ENCODE measurements at regions not wholly inside any gene's neighbourhood (a gene's known extent, or its start where the extent isn't known, plus 50 kb on each side); places are given as distances from the start of the nearest gene placed in this dataset.
"Not testable (repeated sequence)": the region's sequence is repeated elsewhere in the genome, so short reads cannot be mapped to it uniquely, and the experiment has no call there.

DNA sequence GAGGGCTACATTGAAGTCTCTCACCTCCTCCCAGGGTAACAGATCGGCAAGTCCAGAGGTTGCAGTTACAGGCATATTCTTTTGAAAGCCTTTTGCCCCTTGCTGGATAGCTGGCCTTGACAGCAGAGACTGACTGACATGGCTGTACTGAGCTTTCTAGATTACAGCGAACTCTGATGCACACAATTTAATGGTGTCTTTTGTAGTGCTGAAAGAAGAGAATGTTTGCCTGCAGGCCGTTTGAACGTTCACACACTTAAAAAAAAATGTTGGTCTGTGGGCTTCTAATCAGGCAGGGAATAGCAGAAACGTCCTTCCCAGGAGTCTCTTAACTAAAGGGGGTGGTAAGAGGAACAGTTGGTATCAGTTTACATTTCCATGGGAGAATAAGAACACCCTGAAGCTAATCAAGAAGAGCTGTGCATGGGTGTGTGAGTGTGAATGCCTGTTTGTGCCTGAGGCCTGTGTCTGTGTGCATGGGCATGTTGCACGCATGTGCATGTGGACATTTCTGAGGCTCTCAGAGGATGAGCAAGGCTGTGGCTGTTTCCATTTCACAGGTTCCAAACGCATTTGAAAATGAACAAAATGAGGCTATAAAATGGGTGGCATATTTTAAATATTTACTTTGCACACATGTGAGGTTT, 213.9 kb upstream of the SSTR4 start:
- no peak for ATAC-seq

DNA sequence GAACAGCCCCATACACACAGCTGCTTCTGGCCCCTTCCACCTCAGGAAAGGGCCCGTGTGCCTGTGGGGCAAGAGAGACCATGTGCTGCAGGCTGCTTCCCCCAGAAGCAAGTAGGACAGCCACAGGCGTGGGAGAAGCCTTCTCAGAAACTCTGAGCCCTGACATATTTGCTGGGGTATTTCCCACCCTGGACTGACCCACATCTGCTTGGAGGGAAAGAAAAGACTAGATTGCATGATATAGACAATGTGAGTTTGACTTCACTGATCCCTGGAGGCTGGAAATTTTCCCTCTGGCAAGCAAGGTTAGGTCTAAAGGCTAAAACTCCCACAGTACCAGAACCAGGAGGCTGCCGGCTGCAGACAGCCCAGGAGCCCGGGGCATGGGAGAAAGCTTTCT, 213.3 kb upstream of the SSTR4 start:
- no peak for ATAC-seq

DNA sequence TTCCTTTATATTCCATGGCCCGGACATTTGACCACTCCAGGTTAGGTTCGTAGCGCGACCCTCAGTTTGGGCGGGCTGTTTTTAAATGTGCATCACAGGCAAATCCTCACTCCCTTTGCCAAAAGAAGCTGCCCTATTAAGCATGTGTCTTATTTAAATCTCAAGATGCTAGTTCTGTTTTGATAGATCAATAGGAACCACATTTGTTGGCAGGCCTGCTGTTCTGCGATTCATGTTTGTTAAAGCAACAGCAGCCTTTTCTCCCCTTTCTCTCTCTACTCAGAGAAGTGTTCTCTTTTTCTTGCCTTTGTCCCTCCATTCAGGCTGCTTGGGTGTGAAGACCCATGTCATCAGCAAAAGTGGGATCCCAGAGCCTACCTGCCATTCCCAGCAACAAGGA, 212.0 kb upstream of the SSTR4 start:
- ATAC-seq, result no peak

- ATAC-seq, result no peak
Measured at GRCh38 chr20:22824077-22824476, 211.0 kb upstream of the SSTR4 start.

GRCh38 chr20:22825076-22825475, 210.0 kb upstream of the SSTR4 start:
- no peak for ATAC-seq

DNA sequence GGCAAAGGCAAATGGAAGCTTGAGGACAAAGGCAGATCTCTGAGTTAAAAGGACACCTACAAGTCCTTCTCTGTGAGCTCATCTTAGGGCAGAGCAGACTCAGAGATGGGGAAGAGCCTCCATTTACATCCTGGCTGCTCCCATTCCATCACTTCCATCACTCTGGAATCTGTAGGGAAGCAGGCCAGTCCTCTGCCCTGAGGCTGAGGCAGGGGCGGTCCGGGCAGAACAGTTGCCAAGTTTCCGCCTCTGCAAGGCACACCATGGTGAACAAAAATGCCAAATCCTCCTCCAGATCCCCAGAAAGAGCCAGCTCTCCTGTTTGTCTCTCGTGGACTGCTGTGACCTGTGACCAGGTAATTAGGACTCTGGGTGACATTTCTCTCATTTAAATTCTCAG, 209.6 kb upstream of the SSTR4 start:
- ATAC-seq, result no peak

DNA sequence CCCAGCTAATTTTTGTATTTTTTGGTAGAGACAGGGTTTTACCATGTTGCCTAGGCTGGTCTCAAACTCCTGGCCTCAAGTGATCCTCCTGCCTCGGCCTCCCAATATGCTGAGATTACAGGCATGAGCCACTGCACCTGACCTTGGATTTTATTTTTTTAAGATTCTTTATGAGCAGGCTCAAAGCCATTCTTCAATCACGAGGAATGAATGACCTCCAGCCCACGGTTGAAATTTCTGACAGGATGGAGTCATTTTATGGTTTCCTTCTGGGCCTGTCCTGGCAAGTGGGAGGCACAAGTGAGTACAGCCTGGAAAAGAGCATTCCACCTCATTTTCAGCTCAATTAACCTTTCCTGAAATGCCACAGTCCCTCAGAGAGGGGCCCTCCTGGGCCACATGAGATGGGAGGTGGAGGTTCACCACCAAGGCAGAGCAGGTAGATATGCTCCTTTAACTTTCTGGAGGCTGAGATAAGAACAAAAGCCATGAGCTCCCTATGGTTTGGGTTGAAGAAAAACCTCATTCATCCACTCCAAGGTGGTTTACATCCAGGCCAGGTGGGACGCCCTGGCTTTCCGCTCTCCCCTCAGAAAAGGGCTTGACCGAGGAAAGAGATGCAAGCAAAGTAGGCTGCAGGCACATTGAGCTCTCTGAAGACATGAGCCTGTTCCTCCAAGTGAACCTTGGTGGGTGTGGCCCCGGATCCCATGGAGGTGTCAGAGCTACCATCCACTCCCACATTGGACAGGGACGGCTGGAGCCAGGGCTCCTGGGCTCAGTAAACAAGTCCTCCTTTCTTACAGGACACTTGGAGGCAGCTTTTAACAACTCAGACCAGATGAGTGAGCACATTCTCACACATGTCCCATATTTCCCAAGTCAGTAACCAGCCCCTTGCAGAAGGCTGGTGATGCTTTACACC, 208.5 kb upstream of the SSTR4 start:
- no peak for ATAC-seq

- no peak for ATAC-seq
Measured at GRCh38 chr20:22827916-22828315, 207.2 kb upstream of the SSTR4 start.

GRCh38 chr20:22829356-22829755, 205.8 kb upstream of the SSTR4 start:
- ATAC-seq, result no peak

- ATAC-seq, result no peak
Measured at GRCh38 chr20:22830138-22830537, 205.0 kb upstream of the SSTR4 start.

DNA sequence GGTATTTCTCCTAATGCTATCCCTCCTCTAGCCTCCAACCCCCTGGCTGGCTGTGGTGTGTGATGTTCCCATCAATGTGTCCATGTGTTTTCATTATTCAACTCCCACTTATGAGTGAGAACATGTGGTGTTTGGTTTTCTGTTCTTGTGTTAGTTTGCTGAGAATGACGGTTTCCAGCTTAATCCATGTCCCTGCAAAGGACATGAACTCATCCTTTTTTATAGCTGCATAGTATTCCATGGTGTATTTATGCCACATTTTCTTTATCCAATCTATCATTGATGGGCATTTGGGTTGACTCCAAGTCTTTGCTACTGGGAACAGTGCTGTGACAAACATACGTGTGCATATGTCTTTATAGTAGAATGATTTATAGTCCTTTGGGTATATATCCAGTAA, 204.4 kb upstream of the SSTR4 start:
- not testable (repeated sequence) for ATAC-seq

DNA sequence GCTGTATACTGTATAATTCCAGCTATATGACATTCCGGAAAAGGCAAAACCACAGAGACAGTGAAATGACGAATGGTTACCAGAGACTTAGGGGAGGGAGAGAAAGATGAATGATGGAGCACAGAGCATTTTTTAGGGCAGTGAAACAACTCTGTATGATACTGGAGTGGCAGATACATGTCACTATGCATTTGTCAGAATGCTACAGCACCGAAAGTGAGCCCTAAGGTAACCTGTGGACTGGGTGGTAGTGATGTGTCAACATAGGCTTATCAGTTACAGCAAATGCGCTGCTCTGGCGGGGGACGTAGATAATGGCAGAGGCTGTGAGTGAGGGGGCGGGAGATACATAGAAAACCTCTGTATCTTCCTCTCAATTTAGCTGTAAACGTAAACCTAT, 201.3 kb upstream of the SSTR4 start:
- no peak for ATAC-seq

DNA sequence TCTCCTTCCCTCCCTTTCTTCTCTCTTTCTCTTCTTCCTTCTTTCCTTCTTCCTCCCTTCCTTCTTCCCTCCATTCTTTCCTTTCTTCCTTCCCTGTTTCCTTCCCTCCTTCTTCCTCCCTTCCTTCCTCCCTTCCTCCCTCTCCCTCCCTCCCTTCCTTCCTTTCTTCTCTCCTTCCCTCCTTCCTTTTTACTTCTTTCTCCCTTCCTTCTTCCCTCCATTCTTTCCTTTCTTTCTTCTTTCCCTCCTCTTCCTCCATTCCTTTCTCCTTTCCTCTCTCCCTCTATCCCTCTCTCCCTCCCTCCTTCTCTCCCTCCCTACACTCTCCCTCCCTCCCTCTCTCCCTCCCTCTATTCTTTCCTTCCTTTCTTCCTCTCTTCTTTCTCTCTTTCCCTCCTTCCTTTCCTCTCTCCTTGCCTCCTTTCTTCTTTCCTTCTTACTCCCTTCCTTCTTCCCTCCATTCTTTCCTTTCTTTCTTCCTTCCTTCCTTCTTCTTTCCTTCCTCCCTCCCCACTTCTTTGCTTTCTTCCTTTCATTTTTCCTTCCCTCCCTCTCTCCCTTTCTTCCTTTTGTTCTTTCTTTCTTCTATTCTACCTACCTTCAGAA, 200.4 kb upstream of the SSTR4 start:
- ATAC-seq, result no peak

GRCh38 chr20:22836211-22836610, 198.9 kb upstream of the SSTR4 start:
- ATAC-seq, result no peak

DNA sequence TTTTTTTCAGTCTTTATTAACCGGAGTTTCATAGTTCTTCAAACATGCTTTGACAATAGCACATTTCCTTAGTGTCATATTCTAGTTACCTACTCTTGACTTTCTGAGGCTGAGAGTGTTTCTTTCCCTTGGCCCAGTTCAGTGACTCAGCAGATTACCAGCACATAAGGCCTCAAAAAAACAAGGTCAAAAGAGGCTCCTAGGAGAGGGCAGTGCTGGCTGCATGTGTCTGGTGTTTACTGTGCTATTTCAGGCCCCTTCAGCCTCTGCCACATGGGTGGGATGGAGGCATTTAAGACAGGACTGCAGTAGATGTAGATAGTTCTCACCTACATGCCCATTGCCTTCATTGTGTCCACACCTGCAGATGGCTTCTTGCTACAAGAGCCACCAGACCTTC, 198.2 kb upstream of the SSTR4 start:
- ATAC-seq, result no peak

GRCh38 chr20:22838001-22838400, 197.1 kb upstream of the SSTR4 start:
- no peak for ATAC-seq

DNA sequence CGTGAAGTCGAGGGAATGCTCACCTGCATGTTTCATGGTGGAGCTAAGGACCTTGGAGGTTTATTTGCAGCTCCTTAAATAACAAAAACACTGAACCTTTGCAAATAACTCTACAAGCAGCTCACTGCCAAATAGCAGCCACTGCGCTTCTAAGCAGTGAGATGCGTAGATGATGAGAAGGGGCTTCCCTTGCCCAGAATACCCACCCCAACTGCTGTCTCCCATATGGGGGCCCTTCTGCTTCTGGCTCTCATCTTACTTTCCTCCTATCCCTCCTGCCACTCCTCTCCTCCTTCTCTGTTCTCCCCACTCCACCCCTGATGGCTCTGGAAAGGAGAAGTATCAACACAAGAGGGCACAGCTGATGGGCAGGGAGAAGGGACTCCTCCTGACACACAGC, 193.3 kb upstream of the SSTR4 start:
- ATAC-seq, result no peak

DNA sequence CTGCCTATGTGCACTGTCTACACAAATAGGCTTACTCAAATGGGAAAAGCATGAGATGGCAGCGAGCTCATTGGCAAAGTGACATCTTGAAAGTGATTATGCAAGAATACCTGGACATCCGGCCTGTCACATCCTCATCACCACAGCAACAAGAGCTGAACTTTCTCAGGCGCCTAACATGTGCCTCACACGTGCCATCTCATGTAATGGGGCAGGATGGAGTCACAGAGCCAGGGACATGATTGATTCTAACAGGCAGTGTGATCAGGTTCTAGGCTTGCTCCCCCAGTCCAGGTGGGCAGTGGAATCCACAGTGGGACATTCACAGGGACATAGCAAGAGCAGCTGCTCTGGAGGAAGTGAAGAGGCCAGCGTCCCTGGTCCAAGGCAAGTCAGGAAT, 192.3 kb upstream of the SSTR4 start:
- no peak for ATAC-seq

DNA sequence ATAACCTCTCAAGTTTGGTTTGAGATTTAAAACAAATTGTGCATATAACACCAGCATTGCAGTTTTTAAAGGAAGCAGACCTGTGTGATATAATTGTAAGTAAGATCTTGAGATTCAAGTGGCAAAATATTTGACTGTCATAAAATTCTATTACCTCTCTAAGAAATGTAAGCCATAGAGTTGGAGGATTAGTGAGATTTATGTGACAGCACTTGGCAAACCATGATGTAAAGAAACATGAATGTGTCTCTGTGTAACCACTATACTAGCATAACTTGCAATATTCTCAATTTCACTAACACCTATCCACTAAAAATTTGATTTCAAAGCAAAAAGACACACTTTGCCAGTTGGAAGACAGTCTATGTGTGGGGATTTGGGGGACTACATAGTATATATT, 190.2 kb upstream of the SSTR4 start:
- no peak for ATAC-seq

DNA sequence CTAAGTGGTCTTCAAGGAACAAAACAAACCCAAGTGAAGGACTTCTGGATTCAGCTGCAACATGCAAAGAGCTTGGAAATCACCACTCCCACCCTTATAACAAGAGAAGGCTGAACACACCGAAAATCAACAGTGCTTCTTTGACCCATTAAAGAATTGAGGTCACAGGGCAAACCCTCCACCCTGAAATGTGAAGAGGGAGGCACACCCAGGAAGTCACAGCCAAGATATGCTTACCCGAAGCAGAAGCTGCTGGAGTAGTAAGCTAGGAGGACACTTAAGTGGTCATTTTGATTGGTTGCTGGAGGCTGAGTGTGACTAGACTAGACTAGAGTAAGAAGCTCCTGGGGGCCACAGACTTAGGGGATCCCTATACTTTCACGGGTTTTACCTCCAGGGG, 188.2 kb upstream of the SSTR4 start:
- ATAC-seq, result no peak

GRCh38 chr20:22848364-22848763, 186.7 kb upstream of the SSTR4 start:
- no peak for ATAC-seq

GRCh38 chr20:22851679-22852346, 183.3 kb upstream of the SSTR4 start:
- ATAC-seq, result peak; percentile 37

Measured in esophagus mucosa (tissue), 1 donor.